DMS114 treated with DMSO at 0.1 percent for 48 hours (cell line): ENCODE measurements at regions not wholly inside any gene's neighbourhood (a gene's known extent, or its start where the extent isn't known, plus 50 kb on each side); places are given as distances from the start of the nearest gene placed in this dataset.

Experiments used
- DNase-seq: peaks from one replicate; lab custom pipeline; 2025; ENCODE audit not compliant: unreplicated experiment; lab: John Stamatoyannopoulos, UW

DNA sequence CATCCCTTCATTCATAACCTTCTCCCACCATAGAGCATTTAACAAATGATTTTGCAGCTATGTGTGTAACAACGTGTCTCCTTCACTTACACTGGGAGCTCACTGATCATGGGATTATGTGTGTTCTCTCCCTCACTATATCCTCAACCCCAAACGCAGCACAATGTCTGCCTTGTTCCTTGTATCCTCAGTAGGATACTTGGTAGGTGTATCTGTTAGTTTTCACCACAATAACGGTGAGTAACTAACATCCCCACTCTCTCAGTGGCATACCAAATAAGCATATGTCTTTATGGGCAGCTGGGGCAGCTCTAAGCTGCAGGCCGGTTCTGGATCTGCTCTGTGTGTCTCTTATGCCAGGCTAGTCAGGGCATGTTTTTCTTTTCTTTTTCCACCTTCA, 166.7 kb upstream of the PWP1 start:
- no peak for DNase-seq

DNA sequence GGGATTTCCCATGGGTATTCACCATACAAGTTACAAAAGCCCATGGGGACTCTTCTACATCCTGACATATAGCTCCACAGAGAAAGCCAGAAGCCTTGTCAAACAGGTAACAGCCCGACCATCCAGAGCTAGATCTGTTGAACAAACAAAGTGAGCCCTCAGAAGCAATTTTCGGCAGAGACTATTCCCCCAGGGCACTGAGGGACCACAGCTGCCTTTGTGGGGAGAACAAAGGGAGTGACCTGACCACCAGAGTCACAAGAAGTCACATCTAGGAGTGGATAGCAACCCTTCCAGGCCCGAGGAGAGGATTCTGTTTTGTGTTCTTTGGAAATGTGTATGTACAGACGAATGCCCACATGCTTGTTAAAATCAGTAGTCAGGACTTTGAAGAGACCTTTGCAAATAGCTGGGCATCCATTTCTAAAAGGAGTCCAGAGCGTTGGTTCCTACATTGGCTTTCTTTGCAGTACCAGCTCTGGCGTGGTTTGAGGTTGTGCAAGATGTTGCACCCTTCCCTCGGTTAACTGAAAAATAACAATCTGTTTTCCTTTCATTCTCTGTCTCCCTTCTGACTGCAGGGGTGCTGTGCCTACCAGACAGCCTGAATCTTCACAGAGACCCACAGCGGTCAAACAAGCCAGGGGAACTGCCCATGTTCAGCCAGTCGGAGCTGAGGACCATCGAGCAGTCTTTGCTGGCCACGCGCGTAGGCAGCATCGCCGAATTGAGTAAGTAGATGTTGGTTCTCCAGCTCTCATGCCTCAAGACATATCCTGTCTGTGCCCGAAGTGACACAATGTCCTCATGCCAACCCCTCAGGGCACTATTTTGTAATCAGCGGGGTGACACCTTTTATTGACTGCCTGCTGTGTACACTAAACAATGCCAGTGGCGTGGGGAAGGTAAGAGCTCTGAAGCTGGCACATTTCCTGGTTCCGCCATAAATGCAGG, 165.4 kb upstream of the PWP1 start:
- DNase-seq = no peak

DNA sequence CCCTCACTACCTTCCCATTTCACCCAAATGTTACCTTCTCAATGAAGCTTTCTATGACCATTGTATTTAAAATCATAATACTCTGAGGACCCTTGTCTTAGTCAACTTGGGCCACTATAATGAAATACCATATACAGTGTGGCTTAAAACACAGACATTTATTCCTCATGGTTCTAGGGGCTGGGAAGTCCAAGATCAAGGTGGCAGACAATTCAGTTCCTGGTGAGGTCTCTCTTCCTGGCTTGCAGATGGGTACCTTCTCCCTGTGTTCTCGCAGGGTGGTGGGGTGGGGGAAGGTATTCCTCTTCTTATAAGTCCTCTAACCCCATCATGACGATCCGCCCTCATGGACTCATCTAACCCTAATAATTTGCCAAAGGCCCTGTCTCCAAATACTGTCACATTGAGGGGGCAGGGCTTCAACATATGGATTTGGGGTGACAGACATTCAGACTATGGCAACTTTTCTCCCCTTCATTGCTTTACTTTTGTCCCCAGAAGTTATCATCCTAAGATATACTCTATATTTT, 163.7 kb upstream of the PWP1 start:
- DNase-seq = no peak

DNA sequence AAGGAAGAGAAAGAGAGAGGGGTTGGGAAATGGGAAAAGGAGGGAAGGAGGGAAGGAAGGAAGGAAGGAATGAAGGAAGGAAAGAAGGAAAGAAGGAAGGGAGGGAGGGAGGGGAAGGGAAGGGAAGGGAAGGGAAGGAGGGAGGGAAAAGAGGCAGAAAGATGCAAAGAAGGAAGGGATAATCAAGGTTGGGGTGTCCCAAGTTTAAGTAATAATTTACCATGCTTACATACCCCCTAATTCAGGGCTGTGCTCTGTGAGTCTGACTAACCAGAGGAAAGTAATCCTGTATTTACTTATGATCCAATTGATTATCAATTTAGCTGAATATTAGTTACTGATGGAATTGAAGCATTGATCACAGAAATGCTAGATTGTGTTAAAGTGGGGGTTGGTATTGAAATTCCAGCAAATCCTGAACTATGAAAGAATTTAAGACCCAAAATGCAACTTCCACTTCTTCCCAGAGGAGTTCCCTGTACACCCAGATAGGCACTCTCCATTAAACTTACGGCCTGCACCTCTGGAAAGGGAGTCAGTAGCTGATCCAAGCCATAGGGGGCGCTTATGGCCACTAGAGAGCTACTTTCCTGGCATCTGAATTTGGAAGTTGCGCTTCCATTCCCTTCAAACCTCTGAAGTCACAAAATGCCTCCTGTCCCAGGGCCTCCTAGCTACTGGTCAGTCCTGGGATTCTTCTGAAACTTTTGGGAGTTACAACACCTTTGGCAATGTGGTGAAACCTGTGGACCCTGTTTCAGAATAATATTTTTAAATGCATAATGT, 162.7 kb upstream of the PWP1 start:
- DNase-seq = no peak

DNA sequence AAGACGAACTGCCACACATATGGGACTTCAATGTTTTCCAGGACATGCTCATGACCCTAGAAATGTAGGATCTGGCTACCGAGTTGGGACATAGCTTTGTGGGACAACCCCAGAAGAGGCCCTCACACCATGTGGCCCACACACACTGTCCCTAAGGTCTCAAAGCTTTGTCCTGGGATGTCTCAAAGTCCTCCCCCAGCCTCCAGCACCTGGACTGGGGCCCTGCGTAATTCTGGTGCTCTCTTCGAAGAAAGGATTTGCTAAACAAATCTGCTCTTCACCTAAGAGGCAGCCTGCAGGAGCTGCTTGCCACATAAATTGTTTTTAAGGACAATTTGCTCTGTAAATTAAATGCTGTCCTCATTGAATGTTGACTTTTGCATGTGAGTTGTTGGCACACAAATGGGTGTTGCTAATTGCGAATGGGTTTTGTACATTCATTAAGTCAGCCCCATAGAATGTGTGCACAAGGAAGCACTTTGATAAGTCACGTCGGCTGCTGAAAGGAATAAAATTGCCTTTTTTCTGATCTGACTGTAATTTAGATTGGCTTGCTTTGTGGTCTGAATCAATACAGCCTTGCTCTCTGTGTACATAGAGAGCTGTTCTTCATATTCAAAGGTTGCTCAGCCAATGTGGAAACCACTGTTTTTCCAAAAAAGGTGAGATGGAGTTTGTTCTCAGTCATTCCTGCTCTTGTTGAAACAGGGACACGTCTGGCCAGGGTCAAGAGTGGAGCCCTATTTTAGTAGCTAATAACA, 161.6 kb upstream of the PWP1 start:
- DNase-seq = no peak

DNA sequence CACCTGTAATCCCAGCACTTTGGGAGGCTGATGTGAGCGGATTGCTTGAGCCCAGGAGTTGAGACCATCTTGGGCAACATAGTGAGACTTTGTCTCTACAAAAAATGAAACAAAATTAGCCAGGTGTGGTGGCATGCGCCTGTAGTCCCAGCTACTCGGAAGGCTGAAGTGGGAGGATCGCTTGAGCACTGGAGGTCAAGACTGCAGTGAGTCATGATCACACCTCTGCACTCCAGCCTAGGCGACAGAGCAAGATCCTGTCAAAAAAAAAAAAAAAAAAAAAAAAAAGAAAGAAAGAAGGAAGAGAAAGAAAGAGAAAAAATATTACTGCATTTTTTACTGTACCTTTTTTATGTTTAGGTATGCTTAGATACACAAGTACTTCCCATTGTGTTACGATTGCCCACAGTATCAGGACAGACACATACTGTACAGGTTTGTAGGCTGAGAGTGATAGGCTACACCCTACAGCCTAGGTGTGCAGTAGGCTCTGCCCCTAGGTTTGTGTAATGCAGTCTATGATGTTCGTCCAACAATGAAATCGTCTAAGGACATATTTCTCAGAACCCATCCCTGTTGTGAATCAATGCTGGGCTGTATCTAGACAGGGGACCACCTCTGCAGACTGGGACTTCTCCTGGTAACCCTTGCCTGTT, 160.4 kb upstream of the PWP1 start:
- DNase-seq = no peak

DNA sequence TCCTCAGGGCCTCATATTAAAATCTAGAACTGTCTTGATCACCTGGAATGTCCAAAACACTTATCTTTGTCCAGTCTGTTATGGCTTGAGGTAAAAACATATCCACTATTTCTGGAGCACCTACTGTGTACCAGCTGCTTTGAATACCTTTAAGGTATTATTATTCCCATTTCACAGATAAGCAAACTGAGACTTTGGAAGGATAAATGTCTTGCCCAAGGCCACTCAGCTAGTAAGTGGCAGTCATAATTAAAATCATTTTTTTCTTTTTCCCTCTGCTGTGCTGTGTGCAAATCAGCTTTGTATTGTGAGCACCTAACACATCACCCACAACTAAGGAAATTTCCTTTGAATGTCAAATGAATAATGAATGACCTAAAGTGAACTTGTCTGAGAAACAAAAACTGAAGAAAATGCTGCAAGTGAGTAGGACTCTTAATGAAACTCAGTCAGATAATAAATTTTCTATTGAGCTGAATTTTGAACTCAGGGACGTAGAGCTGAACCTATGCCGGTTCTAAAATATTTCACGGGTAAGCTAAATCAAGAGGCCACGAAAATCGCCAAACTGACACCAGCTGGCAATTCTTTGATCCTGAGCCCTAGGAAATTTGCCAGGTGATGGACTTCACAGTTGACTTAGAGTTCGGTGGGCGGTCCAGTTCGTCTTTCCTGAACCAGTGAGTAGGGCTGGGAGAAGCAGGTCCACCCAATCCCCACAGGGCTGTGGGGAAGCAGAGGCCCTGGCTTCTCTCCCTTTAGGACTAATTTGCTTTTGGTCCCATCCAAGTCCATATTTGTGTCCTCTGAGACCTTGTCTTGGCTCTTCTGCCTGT, 159.7 kb upstream of the PWP1 start:
- DNase-seq = no peak

DNA sequence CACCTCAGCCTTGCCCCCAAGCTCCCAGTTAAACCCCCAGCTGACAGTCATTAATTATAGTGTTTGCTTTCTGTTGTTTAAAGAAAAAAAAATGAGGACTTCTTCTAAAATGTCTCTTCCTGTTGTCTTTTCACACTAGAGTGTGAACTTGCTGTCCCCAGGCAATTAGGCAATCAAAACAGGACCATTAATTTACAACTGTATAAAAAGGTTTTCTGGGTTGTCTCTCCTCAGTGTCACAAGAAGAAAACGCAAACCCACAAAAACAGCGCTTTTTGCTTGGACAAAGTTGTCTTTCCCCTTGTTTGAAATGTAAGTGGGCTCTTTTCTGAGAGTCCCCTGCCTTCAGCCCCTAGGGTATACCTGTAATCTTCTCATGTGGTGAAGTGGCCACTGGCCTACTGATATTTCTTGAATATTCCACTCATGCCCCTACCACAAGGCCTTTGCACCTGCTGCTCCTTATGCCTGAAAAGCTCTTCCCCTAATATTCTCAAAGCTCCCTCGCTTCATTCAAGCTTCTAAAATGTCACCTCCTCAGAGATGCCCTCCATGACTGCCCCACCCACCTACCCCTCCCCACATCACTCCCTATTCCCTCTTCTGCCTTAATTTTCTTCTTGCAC, 158.9 kb upstream of the PWP1 start:
- DNase-seq = no peak

DNA sequence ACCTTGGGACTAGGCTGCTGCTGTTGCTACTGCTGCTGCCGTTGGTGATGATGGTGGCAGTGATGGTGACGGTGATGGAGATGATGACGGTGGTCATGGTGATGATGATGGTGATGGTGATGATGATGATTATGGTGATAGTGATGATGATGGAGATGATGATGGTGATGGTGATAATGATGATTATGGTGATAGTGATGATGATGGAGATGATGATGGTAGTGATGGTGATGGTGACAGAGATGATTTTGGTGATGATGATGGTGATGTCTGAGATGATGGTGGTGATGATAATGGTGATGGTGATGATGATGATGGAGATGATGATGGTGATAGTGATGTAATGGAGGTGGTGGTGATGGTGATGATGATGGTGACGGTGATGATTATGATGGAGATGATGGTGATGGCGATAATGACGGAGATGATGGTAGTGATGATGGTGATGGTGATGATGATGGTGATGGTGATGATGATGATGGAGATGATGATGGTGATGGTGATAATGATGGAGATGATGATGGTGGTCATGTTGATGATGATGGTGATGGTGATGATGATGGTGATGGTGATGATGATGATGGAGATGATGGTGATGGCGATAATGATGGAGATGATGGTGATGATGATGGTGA, 156.8 kb upstream of the PWP1 start:
- no peak for DNase-seq

DNA sequence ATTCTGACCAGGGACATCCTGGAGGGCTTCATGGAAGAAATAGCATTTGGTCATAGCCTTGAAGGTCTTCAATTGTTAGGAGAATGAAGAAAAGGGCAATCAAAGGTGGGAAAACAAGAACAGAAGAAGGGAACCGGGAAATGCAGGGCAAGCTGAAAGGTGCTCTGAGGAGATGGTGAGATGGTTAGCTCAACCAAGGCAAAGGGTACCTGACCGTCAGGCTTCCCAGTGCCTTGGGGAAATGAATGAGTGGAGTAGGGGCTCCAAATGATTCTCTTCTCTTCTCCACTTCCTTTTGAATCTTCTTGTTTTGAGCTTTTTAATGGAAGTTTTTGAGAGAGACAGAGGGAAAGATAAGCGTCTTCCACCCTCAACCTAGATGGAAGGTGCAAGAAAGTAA, 155.6 kb upstream of the PWP1 start:
- DNase-seq = no peak

DNA sequence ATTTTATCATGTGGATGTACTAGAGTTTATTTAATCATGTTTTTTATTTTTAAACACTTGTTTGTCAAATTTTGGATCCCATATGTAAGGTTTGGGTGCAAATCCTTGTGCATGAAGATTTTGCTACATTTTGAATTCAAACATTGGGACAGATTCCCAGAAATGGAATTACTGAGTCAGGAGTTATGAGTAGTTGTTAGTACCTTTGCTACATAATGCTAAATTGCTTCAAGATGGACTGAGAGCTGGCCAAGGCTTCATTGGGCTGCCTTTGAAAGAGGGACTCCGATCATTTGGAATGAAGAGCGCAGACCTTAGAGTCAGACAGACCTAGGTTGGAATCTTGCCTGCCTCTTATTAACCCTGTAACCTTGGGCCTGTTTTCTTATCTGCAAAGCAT, 154.9 kb upstream of the PWP1 start:
- DNase-seq = no peak

DNA sequence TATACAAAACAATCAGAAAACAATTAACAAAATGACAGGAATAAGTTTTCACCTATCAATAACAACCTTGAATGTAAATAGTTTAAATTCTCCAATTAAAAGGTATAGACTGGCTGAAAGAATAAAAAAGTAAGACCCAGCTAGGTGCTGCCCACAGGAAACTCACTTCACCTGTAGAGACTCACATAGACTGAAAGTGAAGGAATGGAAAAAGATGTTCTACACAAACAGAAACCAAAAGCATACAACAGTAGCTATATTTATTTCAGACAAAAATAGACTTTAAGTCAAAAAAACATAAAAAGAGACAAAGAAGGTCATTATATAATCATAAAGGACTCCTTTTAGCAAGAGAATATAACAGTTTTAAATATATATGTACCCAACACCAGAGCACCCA, 152.4 kb upstream of the PWP1 start:
- DNase-seq = no peak

DNA sequence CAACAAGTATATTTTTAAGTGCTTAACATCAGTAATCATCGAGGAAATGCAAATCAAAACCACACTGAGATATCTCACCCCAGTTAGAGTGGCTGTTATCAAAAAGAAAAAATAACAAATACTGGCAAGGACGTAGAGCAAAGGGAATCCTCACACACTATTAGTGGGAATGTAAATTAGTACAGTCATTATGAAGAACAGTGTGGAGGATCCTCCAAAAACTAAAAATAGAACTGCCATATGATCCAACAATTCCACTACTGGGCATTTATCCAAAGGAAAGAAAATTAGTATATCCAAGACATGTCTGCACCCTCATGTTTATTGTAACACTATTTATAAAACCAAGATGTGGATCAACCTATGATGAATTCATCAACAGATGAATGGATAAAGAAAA, 149.0 kb upstream of the PWP1 start:
- DNase-seq = no peak

DNA sequence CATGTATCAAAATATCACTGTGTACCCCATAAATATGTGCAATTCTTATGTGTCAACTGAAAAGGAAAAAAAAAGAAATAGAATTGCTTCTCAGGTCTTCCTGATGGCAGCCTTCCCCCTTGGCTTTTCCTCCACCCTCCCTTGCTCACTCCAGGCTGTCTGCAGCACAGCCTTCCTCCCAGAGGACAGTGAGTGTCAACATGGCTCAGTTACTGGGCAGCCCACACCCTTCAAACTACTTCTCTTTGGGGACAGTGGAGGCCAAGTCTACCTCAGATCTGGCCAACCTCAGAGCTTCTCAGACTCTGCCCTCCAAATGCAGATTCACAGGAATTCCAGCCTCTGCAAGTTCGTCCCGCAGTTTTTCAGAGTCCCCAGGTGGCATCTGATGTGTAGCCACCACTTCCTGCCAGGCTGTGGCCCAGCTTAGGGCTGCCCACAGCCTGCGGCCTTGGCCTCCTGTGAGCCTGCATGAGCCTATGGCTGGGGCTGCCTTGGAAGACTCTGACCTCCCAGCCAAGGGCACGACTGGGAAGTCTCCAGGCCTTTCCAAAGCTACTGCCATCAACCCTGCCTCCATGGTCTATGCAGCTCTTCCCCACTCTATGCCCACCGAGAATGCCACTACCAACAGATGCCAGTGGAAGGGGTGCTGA, 148.0 kb upstream of the PWP1 start:
- no peak for DNase-seq

DNA sequence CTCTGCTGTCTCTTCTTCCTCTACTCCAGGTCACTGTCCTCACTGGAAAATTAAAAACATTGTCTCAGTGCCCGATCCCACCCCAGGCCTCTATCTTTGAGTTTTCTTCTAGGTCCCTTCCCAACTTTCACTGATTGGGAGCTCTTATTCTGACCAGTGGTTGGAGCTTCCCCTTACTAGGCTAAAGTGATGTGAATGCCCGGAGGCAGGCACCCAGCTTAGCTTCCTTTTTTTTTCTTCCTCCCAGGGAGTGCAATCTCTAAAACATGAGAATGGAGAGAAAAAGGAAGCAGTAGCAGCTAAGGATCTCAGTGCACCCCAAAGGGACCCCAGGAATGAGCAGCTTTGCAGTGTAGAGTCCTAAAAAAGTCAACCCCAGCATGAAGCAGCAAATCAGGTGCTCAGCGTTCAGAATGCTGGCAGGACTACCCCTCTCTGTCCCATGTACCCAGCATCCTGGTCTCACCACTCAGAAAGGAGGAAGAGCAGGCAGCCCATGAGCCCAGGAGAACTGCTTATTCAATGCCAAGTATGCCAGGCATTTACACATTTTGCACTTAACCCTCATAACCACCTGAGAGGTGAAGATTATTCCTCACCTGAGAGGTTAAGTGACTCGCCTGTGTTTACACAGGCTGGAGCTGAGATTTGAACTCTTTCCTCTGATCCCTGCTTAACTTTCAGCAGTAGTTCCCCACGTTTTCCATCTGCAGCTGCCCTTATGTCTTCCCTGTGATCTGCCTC, 146.2 kb upstream of the PWP1 start:
- no peak for DNase-seq

DNA sequence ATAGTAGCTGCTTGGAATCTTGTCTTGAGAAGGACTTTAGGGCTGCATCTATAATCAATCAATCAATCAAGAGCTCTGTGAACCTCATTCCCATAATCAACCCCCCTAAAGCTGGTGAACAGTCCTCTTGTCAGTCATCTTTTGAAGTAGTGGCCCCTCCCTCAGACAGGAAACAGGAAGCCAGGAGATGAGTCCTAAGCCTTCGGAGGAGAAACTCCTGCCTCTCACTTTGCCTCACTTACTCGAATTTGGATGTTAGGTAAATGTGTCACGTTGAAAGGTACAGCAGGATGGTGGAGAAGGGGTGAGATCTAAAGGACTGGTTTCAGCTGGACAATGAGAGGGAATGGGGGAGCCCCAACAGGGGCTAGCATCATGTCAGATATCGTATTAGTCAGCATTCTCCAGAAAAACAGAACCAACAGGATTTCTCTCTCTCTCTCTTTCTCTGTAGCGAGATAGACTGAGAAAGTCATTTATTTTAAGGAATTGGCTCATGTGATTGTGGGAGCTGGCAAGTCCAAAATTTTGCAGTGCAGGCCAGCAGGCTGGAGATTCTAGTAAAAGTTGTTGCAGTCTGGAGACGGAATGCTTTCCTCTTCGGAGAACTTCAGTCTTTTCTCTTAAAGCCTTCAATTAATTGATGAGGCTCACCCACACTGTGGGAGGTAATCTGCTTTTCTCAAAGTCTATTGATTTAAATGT, 144.4 kb upstream of the PWP1 start:
- DNase-seq = no peak

DNA sequence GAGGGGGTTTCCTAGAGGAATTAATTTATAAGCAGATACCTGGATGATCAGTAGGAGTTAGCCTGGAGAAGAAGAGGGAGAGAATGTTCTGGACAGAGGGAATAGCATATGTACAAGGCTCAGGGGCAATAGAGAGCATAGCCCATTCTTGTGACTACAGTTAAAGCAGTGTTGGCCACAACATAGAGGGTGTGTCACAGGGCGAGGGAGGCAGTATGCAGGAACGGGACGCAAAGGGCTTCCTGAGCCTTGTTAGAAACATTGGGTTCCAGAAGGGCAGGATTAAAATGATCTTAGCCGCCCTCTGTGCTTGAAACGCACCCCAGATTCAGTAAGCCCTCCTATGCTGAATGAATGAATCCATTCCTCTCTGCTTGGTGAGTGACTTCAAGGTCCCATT, 142.2 kb upstream of the PWP1 start:
- no peak for DNase-seq
